ENCODE measurements at regions not wholly inside any gene's neighbourhood (a gene's known extent, or its start where the extent isn't known, plus 50 kb on each side); places are given as distances from the start of the nearest gene placed in this dataset.

DNA sequence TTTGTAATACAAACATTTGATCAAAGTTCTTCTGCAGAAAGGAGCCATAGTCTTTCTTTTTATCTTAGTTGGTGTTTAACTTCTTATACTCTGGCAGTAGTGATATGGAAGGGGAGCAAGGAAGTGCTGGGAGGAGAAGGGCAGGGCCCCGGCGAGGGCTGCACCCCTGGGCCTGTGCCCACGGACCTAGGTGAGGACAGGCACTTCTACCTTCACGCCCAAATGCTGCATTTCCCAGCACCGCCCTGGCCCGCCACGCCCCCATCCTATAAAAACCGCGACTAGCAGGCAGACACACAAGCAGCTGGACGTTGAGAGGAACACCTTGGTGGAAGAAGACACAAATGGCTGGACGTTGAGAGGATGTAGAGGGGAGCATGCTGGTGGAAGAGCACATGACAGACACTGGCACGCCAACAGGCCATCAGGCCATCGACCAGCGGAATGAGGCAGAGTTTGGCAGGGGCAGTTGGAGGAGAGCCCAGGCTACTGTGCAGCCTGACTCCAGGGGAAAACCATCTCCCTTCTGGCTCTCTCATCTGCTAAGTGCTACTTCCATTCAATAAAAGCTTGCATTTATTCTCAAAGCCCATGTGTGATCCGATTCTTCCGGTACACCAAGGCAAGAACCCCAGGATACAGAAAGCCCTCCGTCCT is 81.5 kb upstream of the C9orf72 start:
- ATAC-seq (no peak), DNase-seq (no peak)
- no peaks in the 10 kb centered on the region for H3K27me3 ChIP-seq
- H3K27ac ChIP-seq, result no peak overlapping the region
- 77 to 81% methylated on average over 17 of the region's 17 CpGs for WGBS, 2 donors
- intact Hi-C loops (cut with DNase I), result loop anchor here in 1 of 10 donors (1.0 kb wide), 1 partner anchor 12 kb away; no protein-coding TSS in a partner anchor
- H3K4me1 ChIP-seq, result no peaks in the 10 kb centered on the region
- TF ChIP-seq, protein P1, sequence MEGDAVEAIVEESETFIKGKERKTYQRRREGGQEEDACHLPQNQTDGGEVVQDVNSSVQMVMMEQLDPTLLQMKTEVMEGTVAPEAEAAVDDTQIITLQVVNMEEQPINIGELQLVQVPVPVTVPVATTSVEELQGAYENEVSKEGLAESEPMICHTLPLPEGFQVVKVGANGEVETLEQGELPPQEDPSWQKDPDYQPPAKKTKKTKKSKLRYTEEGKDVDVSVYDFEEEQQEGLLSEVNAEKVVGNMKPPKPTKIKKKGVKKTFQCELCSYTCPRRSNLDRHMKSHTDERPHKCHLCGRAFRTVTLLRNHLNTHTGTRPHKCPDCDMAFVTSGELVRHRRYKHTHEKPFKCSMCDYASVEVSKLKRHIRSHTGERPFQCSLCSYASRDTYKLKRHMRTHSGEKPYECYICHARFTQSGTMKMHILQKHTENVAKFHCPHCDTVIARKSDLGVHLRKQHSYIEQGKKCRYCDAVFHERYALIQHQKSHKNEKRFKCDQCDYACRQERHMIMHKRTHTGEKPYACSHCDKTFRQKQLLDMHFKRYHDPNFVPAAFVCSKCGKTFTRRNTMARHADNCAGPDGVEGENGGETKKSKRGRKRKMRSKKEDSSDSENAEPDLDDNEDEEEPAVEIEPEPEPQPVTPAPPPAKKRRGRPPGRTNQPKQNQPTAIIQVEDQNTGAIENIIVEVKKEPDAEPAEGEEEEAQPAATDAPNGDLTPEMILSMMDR (IDR thresholded peaks at IDR 0.05), result no peak
- peaks cover 0 to 3% (median 0%) of the 10 kb centered on the region in 11 donors for H3K9me3 ChIP-seq
- H3K36me3 ChIP-seq, result no peaks in the 10 kb centered on the region
- no peak overlapping the region for H3K4me3 ChIP-seq

DNA sequence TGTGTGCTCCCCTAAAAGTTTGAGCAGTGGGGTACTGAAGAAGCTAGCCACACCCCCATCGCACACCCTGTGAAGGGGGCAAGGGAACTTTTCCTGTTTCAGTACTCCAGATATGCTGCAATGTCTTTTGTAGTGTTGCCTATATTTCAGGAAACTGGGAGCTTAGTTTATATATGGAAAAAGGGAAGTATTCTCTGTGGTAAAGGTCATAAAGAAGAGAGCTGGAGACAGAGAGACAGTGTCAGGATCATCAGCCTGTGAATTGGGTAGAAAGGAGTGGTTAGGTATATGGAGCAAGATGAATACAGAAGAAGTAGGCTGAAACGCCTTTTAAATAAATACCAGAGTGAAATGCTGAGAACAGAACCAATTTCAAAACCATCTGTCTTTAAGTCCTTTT is 82.2 kb upstream of the C9orf72 start:
- TF ChIP-seq, protein P1 (IDR thresholded peaks at IDR 0.05), result no peak
- WGBS, 2 donors, result 75 to 82% methylated on average over 2 of the region's 2 CpGs

DNA sequence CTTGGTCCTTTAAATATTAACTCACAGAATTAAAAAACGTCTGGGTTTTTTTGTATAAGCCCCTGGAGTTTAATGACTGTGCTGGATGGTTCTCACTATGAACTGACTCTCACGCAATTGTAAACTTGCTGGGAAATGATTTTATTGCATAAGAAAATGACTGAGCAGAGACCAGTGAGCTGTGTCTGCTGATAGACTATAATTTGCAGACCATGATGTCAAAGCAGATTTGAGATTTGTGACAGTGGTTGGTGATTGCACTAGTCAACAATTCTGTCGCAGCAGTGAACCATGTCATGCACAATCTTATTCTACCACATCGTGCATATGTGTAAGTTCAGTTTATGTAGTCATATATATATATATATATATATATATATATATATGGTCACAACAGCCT is 85.7 kb upstream of the C9orf72 start:
- TF ChIP-seq, protein P1 (IDR thresholded peaks at IDR 0.05), result no peak

More for the DNA sequence above, 82.2 kb upstream of the C9orf72 start:
- Histone ChIP-seq H3K4me1 (no peaks in the 10 kb centered on the region), H3K9me3 (no peaks in the 10 kb centered on the region), H3K4me3 (no peak overlapping the region), H3K36me3 (no peaks in the 10 kb centered on the region), H3K27me3 (no peaks in the 10 kb centered on the region), H3K27ac (no peak overlapping the region)
- ATAC-seq, result no peak
- no peak for DNase-seq
- intact Hi-C loops (cut with DNase I), result no loop called here

DNA sequence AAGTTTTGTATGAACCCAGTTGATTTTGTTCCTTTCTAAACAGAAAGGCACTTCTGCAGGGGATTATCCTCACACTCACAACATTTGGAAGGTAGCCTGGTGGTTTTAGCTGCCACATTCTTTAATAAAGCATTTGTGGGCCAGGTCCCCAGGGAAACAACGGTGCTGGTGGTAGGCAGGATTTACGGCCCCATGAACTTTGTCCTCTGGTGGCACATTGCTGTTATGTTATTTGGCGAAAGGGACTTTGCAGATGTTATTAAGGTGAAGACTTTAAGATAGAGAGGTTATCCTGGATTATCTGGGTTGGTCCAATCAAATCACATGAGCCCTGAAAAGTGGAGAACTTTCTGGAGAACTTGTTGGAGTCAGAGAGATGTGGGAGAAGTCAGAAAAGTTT is 86.3 kb upstream of the C9orf72 start:
- intact Hi-C loops (cut with DNase I), result no loop called here
- Histone ChIP-seq H3K36me3 (no peaks in the 10 kb centered on the region), H3K27me3 (peaks cover 0 to 8% (median 0%) of the 10 kb centered on the region in 7 donors), H3K4me3 (no peak overlapping the region), H3K9me3 (no peaks in the 10 kb centered on the region), H3K4me1 (no peaks in the 10 kb centered on the region), H3K27ac (no peak overlapping the region)
- whole genome bisulfite sequencing, 2 donors, result 69 to 71% methylated on average over 3 of the region's 3 CpGs
- TF ChIP-seq, protein P1 (IDR thresholded peaks at IDR 0.05), result no peak
- no peak for ATAC-seq
- DNase-seq, result no peak

More for the DNA sequence above, 85.7 kb upstream of the C9orf72 start:
- DNase-seq, result no peak
- ATAC-seq, result no peak
- Histone ChIP-seq H3K27me3 (peaks cover 0 to 2% (median 0%) of the 10 kb centered on the region in 7 donors), H3K4me1 (no peaks in the 10 kb centered on the region), H3K4me3 (no peak overlapping the region), H3K9me3 (no peaks in the 10 kb centered on the region), H3K36me3 (no peaks in the 10 kb centered on the region), H3K27ac (no peak overlapping the region)
- intact Hi-C loops (cut with DNase I), result no loop called here
- 68 to 77% methylated on average over 4 of the region's 4 CpGs for WGBS, 2 donors
